Keratinocyte (primary cell): ENCODE measurements at regions not wholly inside any gene's neighbourhood (a gene's known extent, or its start where the extent isn't known, plus 50 kb on each side); places are given as distances from the start of the nearest gene placed in this dataset.

ENCODE experiments used
- DNase-seq: peaks from one replicate; pipeline ENCODE4 v3.0.0-alpha.2; 2011; ENCODE audit warnings: low read depth, missing footprints, low spot score
- FAIRE-seq: peaks from 2 replicates; lab custom pipeline; 2011; peaks lifted over from hg19 to GRCh38; lab: Jason Lieb, UNC
- H2AFZ ChIP-seq: 2 replicates; pipeline ENCODE4 v1.6.0; 2012; ENCODE audit warnings: low read length, control low read depth, inconsistent platforms; ENCODE audit not compliant: control insufficient read depth
- H3K27ac ChIP-seq: 2 replicates; pipeline ENCODE4 v1.5.1; 2011; ENCODE audit warnings: low read length; ENCODE audit not compliant: control insufficient read depth, insufficient read depth
- H3K27me3 ChIP-seq: 3 replicates; pipeline ENCODE4 v1.6.0; 2011; ENCODE audit warnings: low read length; ENCODE audit not compliant: control insufficient read depth, insufficient read depth; ENCODE audit errors: extremely low read depth
- H3K36me3 ChIP-seq, 2 experiments: 2 replicates in 1 of 2; 3 replicates in 1 of 2; pipeline ENCODE4 v1.5.1; 2011; ENCODE audit warnings: low read length in 2 of 2, mild to moderate bottlenecking in 1 of 2; ENCODE audit not compliant: control insufficient read depth in 2 of 2, insufficient read depth in 2 of 2; ENCODE audit errors: extremely low read depth in 1 of 2
- H3K4me1 ChIP-seq: 3 replicates; pipeline ENCODE4 v1.5.1; 2011; ENCODE audit warnings: low read length; ENCODE audit not compliant: control insufficient read depth, insufficient read depth; ENCODE audit errors: extremely low read depth
- H3K4me2 ChIP-seq: 3 replicates; pipeline ENCODE4 v1.6.0; 2011; ENCODE audit warnings: low read depth, low read length; ENCODE audit not compliant: control insufficient read depth, insufficient read depth; ENCODE audit errors: extremely low read depth
- H3K4me3 ChIP-seq, 3 experiments: fragments of 200-600 bp in 1 of 3; sonication (generic) in 1 of 3; 2 replicates in 2 of 3; 3 replicates in 1 of 3; pipeline ENCODE4 v1.5.1; 2011 to 2016; ENCODE audit warnings: low read length in 3 of 3, mild to moderate bottlenecking in 3 of 3, control low read depth in 2 of 3, inconsistent platforms in 1 of 3, low read depth in 1 of 3, mixed read lengths in 1 of 3, mixed run types in 1 of 3, moderate library complexity in 1 of 3; ENCODE audit not compliant: control insufficient read depth in 2 of 3, insufficient read depth in 2 of 3; ENCODE audit errors: extremely low read depth in 1 of 3
- H3K79me2 ChIP-seq: 2 replicates; pipeline ENCODE4 v1.6.0; 2012; ENCODE audit warnings: low read length; ENCODE audit not compliant: control insufficient read depth, insufficient read depth
- H3K9ac ChIP-seq: 3 replicates; pipeline ENCODE4 v1.6.0; 2011; ENCODE audit warnings: low read length; ENCODE audit not compliant: control insufficient read depth, insufficient read depth; ENCODE audit errors: extremely low read depth
- H3K9me1 ChIP-seq: 3 replicates; pipeline ENCODE4 v1.6.0; 2011; ENCODE audit warnings: low read length; ENCODE audit not compliant: control insufficient read depth, insufficient read depth; ENCODE audit errors: extremely low read depth
- H3K9me3 ChIP-seq: 2 replicates; pipeline ENCODE4 v1.5.1; 2012; ENCODE audit warnings: low read depth, low read length; ENCODE audit not compliant: control insufficient read depth
- H4K20me1 ChIP-seq: 3 replicates; pipeline ENCODE4 v1.6.0; 2011; ENCODE audit warnings: low read length; ENCODE audit not compliant: control insufficient read depth, insufficient read depth; ENCODE audit errors: extremely low read depth
- EZH2 ChIP-seq: IDR thresholded peaks from one replicate; pipeline ENCODE4 v1.6.1; 2012; ENCODE audit warnings: inconsistent platforms, mild to moderate bottlenecking, low read length, moderate library complexity
- dilution Hi-C: fragments of 300-500 bp; cut with MboI; formaldehyde crosslinking; loops from one replicate; pipeline ENCODE4 v1.7.0; 2020; ENCODE audit warnings: low sequenced_read_pairs; ENCODE audit not compliant: extremely low pct_ligation_motif_present
- TF ChIP-seq, protein P1 (sequence below), 3 experiments: IDR thresholded peaks in 1 of 3; conservative IDR thresholded peaks in 1 of 3; optimal IDR thresholded peaks in 1 of 3; 2 replicates in 2 of 3; 3 replicates in 1 of 3; pipeline versions ENCODE3 to v1.5.1; 2011; ENCODE audit warnings: low read length in 3 of 3, mild to moderate bottlenecking in 3 of 3, moderate library complexity in 2 of 3, control low read depth in 1 of 3, inconsistent platforms in 1 of 3; ENCODE audit not compliant: insufficient read depth in 2 of 3; ENCODE audit errors: extremely low read depth in 1 of 3

GRCh38 chr19:30077851-30078355, 135.9 kb downstream of the URI1 start:
- Histone ChIP-seq H3K79me2 (no peaks in the 10 kb centered on the region), H3K4me2 (no peak overlapping the region), H3K4me3 (no peak overlapping the region), H3K27me3 (no peaks in the 10 kb centered on the region), H4K20me1 (no peaks in the 10 kb centered on the region), H3K9me3 (no peaks in the 10 kb centered on the region), H2AFZ (no peak overlapping the region), H3K27ac (no peak overlapping the region), H3K9me1 (no peaks in the 10 kb centered on the region), H3K36me3 (no peaks in the 10 kb centered on the region), H3K9ac (no peak overlapping the region), H3K4me1 (peaks cover 4% of the 10 kb centered on the region)
- TF ChIP-seq EZH2, result no peak
- TF ChIP-seq, protein P1, sequence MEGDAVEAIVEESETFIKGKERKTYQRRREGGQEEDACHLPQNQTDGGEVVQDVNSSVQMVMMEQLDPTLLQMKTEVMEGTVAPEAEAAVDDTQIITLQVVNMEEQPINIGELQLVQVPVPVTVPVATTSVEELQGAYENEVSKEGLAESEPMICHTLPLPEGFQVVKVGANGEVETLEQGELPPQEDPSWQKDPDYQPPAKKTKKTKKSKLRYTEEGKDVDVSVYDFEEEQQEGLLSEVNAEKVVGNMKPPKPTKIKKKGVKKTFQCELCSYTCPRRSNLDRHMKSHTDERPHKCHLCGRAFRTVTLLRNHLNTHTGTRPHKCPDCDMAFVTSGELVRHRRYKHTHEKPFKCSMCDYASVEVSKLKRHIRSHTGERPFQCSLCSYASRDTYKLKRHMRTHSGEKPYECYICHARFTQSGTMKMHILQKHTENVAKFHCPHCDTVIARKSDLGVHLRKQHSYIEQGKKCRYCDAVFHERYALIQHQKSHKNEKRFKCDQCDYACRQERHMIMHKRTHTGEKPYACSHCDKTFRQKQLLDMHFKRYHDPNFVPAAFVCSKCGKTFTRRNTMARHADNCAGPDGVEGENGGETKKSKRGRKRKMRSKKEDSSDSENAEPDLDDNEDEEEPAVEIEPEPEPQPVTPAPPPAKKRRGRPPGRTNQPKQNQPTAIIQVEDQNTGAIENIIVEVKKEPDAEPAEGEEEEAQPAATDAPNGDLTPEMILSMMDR (optimal IDR thresholded peaks at IDR 0.05 in 1 of 3, IDR thresholded peaks at IDR 0.05 in 1 of 3, conservative IDR thresholded peaks at IDR 0.05 in 1 of 3; ENCODE audit: extremely low read depth in 1 of 3, insufficient read depth in 2 of 3, low read length in 3 of 3), result no peak
- DNase-seq (no peak), FAIRE-seq (no peak)
- dilution Hi-C loops, result no loop called here

DNA sequence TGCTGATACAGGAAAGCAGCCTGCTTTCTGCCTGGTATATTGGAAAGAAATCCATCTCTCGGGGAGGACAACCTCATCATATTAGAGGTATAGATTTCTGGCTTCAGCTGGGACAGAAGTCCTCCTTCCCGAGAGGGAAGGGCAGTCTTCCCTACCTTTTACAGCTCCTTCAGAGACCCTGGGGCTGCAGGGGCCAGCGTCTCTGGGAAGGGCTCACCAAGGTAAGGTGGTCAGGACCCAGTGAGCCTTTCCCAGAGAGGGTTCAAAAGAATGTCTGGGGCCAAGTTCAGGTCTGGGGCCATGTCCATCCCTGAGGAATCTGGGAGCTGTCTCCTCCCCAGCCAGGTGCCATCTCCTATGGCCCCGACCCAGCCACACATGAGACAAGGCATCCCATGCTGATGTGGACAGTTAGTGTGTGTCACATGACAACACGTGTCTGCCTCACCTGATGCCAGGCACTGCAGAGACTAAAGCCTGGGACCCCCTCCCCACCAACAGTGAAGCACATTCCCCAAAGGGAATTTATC, 136.4 kb downstream of the URI1 start:
- no peak overlapping the region for H2AFZ ChIP-seq
- no peaks in the 10 kb centered on the region for H3K9me3 ChIP-seq
- no peaks in the 10 kb centered on the region for H4K20me1 ChIP-seq
- no peak for DNase-seq
- dilution Hi-C loops, result no loop called here
- H3K9ac ChIP-seq, result no peak overlapping the region
- H3K4me1 ChIP-seq, result no peaks in the 10 kb centered on the region
- no peaks in the 10 kb centered on the region for H3K36me3 ChIP-seq
- no peak overlapping the region for H3K4me3 ChIP-seq
- H3K79me2 ChIP-seq, result no peaks in the 10 kb centered on the region
- H3K27ac ChIP-seq, result no peak overlapping the region
- no peak for FAIRE-seq
- H3K9me1 ChIP-seq, result no peaks in the 10 kb centered on the region
- no peaks in the 10 kb centered on the region for H3K27me3 ChIP-seq
- TF ChIP-seq, protein P1 (optimal IDR thresholded peaks at IDR 0.05 in 1 of 3, IDR thresholded peaks at IDR 0.05 in 1 of 3, conservative IDR thresholded peaks at IDR 0.05 in 1 of 3; ENCODE audit: extremely low read depth in 1 of 3, insufficient read depth in 2 of 3, low read length in 3 of 3), result no peak
- no peak for TF ChIP-seq EZH2
- H3K4me2 ChIP-seq, result no peak overlapping the region
